ENCODE measurements at regions not wholly inside any gene's neighbourhood (a gene's known extent, or its start where the extent isn't known, plus 50 kb on each side); places are given as distances from the start of the nearest gene placed in this dataset.
A peak's percentile ranks its signal among the peaks of the same experiment; 100 is the strongest.

- Histone ChIP-seq H3K9me3 (ENCODE audit: insufficient read depth, low read length) (peaks cover 13% of the 10 kb centered on the region), H3K9ac (ENCODE audit: low read length) (no peak overlapping the region), H3K36me3 (replicated peaks; ENCODE audit: low read depth, low read length) (peaks cover 19% of the 10 kb centered on the region), H3K27me3 (ENCODE audit: low read depth, low read length) (no peaks in the 10 kb centered on the region), H3K27ac (ENCODE audit: low read length) (peak overlapping the region; percentile 30; the same call in 1 of the 2 replicates), H4K20me1 (ENCODE audit: insufficient read depth, low read length) (no peaks in the 10 kb centered on the region), H2AFZ (ENCODE audit: low read depth, low read length) (no peak overlapping the region; the same call in 1 of the 2 replicates), H3K4me3 (ENCODE audit: low read length) (no peak overlapping the region), H3K4me1 (ENCODE audit: low read length) (peaks cover 21% of the 10 kb centered on the region), H3K79me2 (ENCODE audit: low read length) (no peaks in the 10 kb centered on the region), H3K4me2 (ENCODE audit: low read length) (no peak overlapping the region)
- TF ChIP-seq EZH2phosphoT487 (IDR thresholded peaks at IDR 0.05; ENCODE audit: low read depth) (no peak), CTCF (IDR thresholded peaks at IDR 0.05; ENCODE audit: low read depth, low read length) (no peak)
Measured at GRCh38 chr9:78724896-78725295, 428.0 kb downstream of the PSAT1 start.

- no peak overlapping the region for H3K4me2 ChIP-seq (ENCODE audit: low read length)
- H2AFZ ChIP-seq (ENCODE audit: low read depth, low read length): no peak overlapping the region
- TF ChIP-seq EZH2phosphoT487 (IDR thresholded peaks at IDR 0.05; ENCODE audit: low read depth): no peak
- TF ChIP-seq CTCF (IDR thresholded peaks at IDR 0.05; ENCODE audit: low read depth, low read length): no peak
- H3K9me3 ChIP-seq (ENCODE audit: insufficient read depth, low read length): peaks cover 13% of the 10 kb centered on the region
- H3K36me3 ChIP-seq (replicated peaks; ENCODE audit: low read depth, low read length): peaks cover 19% of the 10 kb centered on the region
- H3K79me2 ChIP-seq (ENCODE audit: low read length): no peaks in the 10 kb centered on the region
- H3K4me3 ChIP-seq (ENCODE audit: low read length): no peak overlapping the region
- H3K27ac ChIP-seq (ENCODE audit: low read length): peak overlapping the region; percentile 30; the same call in 1 of the 2 replicates
- H4K20me1 ChIP-seq (ENCODE audit: insufficient read depth, low read length): no peaks in the 10 kb centered on the region
- H3K4me1 ChIP-seq (ENCODE audit: low read length): peaks cover 21% of the 10 kb centered on the region
- no peak overlapping the region for H3K9ac ChIP-seq (ENCODE audit: low read length)
- no peaks in the 10 kb centered on the region for H3K27me3 ChIP-seq (ENCODE audit: low read depth, low read length)
Measured at GRCh38 chr9:78725503-78725902, 428.6 kb downstream of the PSAT1 start.

- Histone ChIP-seq H3K4me1 (ENCODE audit: low read length) (no peaks in the 10 kb centered on the region), H3K9ac (ENCODE audit: low read length) (no peak overlapping the region), H4K20me1 (ENCODE audit: insufficient read depth, low read length) (no peaks in the 10 kb centered on the region), H3K27ac (ENCODE audit: low read length) (no peak overlapping the region), H3K4me3 (ENCODE audit: low read length) (no peak overlapping the region), H3K4me2 (ENCODE audit: low read length) (no peak overlapping the region), H3K79me2 (ENCODE audit: low read length) (no peaks in the 10 kb centered on the region), H2AFZ (ENCODE audit: low read depth, low read length) (no peak overlapping the region), H3K27me3 (ENCODE audit: low read depth, low read length) (no peaks in the 10 kb centered on the region), H3K9me3 (ENCODE audit: insufficient read depth, low read length) (no peaks in the 10 kb centered on the region), H3K36me3 (replicated peaks; ENCODE audit: low read depth, low read length) (no peaks in the 10 kb centered on the region)
- TF ChIP-seq CTCF (IDR thresholded peaks at IDR 0.05; ENCODE audit: low read depth, low read length) (no peak), EZH2phosphoT487 (IDR thresholded peaks at IDR 0.05; ENCODE audit: low read depth) (no peak)
Measured at GRCh38 chr9:78745331-78745730, 448.4 kb downstream of the PSAT1 start.

- Histone ChIP-seq H3K9ac (ENCODE audit: low read length) (no peak overlapping the region), H2AFZ (ENCODE audit: low read depth, low read length) (no peak overlapping the region), H3K4me3 (ENCODE audit: low read length) (no peak overlapping the region), H4K20me1 (ENCODE audit: insufficient read depth, low read length) (no peaks in the 10 kb centered on the region), H3K4me1 (ENCODE audit: low read length) (no peaks in the 10 kb centered on the region), H3K27ac (ENCODE audit: low read length) (no peak overlapping the region), H3K4me2 (ENCODE audit: low read length) (no peak overlapping the region), H3K27me3 (ENCODE audit: low read depth, low read length) (no peaks in the 10 kb centered on the region), H3K36me3 (replicated peaks; ENCODE audit: low read depth, low read length) (no peaks in the 10 kb centered on the region), H3K9me3 (ENCODE audit: insufficient read depth, low read length) (no peaks in the 10 kb centered on the region), H3K79me2 (ENCODE audit: low read length) (no peaks in the 10 kb centered on the region)
- TF ChIP-seq EZH2phosphoT487 (IDR thresholded peaks at IDR 0.05; ENCODE audit: low read depth): no peak
- no peak for TF ChIP-seq CTCF (IDR thresholded peaks at IDR 0.05; ENCODE audit: low read depth, low read length)
Measured at GRCh38 chr9:78746010-78746409, 449.1 kb downstream of the PSAT1 start.
